ENCODE measurements at regions not wholly inside any gene's neighbourhood (a gene's known extent, or its start where the extent isn't known, plus 50 kb on each side); places are given as distances from the start of the nearest gene placed in this dataset.

DNA sequence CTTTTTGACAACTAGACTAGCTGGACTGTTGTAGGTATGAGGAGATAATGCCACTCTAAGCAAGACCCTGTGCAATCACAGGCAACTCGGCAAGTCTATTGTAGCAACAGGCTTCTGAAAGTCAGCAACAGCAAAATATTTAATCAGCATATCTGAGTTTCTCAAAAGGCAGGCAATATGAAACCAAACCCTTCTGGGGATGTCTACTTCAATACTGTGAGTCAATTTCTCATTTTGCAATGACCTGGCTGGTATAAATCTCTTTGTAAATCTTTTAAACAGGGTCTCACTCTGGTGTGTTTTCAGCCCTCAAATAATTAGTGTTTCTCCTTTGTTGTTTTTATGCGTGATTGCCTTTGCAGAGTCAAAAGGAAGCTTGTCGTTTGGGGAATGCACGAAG, 1044.5 kb downstream of the NTRK3 start:
- H3K9me3 ChIP-seq: no peaks in the 10 kb centered on the region
- no peaks in the 10 kb centered on the region for H3K36me3 ChIP-seq
- H3K4me1 ChIP-seq: no peaks in the 10 kb centered on the region
- TF ChIP-seq, protein P1, sequence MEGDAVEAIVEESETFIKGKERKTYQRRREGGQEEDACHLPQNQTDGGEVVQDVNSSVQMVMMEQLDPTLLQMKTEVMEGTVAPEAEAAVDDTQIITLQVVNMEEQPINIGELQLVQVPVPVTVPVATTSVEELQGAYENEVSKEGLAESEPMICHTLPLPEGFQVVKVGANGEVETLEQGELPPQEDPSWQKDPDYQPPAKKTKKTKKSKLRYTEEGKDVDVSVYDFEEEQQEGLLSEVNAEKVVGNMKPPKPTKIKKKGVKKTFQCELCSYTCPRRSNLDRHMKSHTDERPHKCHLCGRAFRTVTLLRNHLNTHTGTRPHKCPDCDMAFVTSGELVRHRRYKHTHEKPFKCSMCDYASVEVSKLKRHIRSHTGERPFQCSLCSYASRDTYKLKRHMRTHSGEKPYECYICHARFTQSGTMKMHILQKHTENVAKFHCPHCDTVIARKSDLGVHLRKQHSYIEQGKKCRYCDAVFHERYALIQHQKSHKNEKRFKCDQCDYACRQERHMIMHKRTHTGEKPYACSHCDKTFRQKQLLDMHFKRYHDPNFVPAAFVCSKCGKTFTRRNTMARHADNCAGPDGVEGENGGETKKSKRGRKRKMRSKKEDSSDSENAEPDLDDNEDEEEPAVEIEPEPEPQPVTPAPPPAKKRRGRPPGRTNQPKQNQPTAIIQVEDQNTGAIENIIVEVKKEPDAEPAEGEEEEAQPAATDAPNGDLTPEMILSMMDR (IDR thresholded peaks at IDR 0.05): no peak
- DNase-seq (ENCODE audit: low spot score): no peak
- H3K27ac ChIP-seq: no peak overlapping the region
- no peak overlapping the region for H3K4me3 ChIP-seq
- H3K27me3 ChIP-seq: no peaks in the 10 kb centered on the region

DNA sequence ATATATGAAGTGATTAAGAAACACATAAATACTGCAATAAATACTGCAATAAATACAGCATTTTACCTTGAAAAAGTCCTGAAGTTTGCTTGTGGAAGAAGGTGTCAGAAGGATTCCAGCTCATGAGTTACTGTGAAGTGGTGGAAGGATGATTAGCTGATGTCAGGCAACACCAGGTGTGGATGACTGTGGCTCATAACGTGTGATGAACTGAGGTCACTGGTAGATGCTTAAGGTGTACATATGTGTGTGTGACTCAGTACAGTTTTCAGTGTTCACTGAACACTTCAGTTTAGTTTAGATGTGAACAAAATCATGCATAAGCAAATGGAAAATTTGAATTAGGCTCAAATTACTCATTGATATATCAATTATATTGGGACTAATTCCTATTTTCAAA, 1045.0 kb downstream of the NTRK3 start:
- Histone ChIP-seq H3K27ac (no peak overlapping the region), H3K9me3 (no peaks in the 10 kb centered on the region), H3K36me3 (no peaks in the 10 kb centered on the region), H3K27me3 (no peaks in the 10 kb centered on the region), H3K4me1 (no peaks in the 10 kb centered on the region), H3K4me3 (no peak overlapping the region)
- TF ChIP-seq, protein P1 (IDR thresholded peaks at IDR 0.05): no peak
- DNase-seq (ENCODE audit: low spot score): no peak

DNA sequence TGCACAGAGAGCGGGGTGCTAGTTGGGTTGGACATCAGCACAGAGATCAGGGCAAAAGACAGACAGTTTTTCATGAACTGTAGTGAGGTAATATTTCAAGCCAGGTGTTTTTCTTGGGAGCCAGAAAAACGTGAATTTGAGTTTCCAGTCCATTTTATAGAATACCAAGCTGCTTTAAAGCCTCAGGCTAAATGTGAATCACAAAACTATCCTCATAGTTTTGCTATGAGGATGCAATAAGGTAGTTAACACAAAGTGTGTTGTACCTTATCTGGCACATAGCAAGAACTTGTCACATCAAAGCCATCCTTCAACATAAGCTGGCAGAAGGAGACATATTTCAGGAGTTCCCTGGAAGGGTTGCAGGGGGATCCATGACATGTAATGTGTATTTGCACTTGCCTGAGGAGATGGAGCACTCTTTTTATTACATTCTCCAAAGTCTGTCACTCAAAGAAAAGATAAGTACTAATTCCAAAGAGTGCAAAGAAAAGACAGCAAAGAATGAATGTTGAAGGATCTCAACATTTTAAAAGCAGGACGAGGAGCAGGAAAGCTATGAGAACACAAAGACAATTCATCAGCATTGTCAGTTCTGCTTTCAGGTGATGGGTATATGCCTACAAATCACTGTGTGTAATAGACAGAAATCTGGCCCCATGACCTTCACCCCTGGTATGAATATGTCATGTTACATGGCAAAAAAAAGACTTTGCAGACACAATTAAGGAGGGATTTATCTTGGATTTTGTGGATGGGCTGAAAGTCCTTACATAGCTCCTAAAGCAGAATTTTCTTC, 1046.4 kb downstream of the NTRK3 start:
- no peaks in the 10 kb centered on the region for H3K27me3 ChIP-seq
- no peaks in the 10 kb centered on the region for H3K9me3 ChIP-seq
- no peaks in the 10 kb centered on the region for H3K36me3 ChIP-seq
- no peak for DNase-seq (ENCODE audit: low spot score)
- H3K4me1 ChIP-seq: no peaks in the 10 kb centered on the region
- TF ChIP-seq, protein P1 (IDR thresholded peaks at IDR 0.05): no peak
- no peak overlapping the region for H3K4me3 ChIP-seq
- no peak overlapping the region for H3K27ac ChIP-seq

DNA sequence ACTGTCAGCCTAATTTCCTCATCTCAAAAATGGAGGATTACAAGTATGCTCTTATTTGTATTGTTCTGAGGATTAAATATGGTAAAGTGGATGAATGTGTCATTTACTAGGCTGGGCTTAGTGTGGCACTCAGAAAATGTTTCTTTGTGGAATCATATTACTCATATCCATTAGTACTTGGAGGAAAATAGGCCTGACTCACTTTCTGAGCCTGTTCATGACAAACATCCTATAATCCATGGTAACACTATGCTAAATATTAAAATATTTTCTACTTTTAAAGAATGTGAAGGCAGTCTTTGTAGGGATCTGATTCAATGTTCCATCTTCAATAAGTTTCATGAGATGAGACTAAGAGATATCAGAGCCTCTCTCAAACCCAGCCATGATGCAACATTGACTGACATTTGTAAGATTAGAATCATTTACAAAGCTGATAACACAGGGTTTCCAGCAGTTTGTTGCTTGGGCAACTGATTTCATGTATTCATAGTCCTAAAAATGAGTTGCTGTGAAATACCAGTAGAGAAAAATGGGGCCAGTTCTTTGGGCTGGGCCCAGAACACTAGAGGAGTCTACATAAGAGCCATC, 1048.5 kb downstream of the NTRK3 start:
- H3K36me3 ChIP-seq: no peaks in the 10 kb centered on the region
- no peaks in the 10 kb centered on the region for H3K4me1 ChIP-seq
- no peaks in the 10 kb centered on the region for H3K9me3 ChIP-seq
- no peaks in the 10 kb centered on the region for H3K27me3 ChIP-seq
- H3K27ac ChIP-seq: no peak overlapping the region
- no peak overlapping the region for H3K4me3 ChIP-seq
- no peak for DNase-seq (ENCODE audit: low spot score)
- TF ChIP-seq, protein P1 (IDR thresholded peaks at IDR 0.05): no peak

DNA sequence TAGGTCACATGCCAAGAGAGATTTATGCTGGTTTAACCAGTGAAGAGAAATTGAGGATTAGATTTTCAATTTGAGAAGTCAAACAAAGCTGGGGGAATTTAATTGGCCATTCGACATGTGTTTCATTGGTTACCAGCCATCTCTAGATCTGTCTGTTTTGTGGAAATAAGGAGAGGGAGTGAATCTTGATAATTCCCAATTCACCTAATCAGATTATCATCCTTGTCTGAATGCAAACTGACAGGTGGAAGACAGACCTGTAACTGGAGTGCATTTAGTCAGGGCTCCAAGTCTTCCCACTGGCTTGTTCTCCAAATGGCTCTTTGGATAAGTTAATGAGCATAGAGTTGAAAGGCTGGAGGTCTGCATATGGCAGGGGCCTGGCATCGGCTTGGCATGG, 1049.3 kb downstream of the NTRK3 start:
- Histone ChIP-seq H3K4me3 (no peak overlapping the region), H3K4me1 (no peaks in the 10 kb centered on the region), H3K27ac (no peak overlapping the region), H3K27me3 (no peaks in the 10 kb centered on the region), H3K36me3 (no peaks in the 10 kb centered on the region), H3K9me3 (no peaks in the 10 kb centered on the region)
- no peak for DNase-seq (ENCODE audit: low spot score)
- TF ChIP-seq, protein P1 (IDR thresholded peaks at IDR 0.05): no peak

Measured in right atrium auricular region (tissue), 2 donors.